Stimulated activated effector memory CD8-positive, alpha-beta T cell treated with anti-CD3 and anti-CD28 coated beads, Interleukin-12 subunit alpha, Interleukin-12 subunit beta, amount 100 ng/mL, for 72 hours (primary cell): ENCODE measurements at regions not wholly inside any gene's neighbourhood (a gene's known extent, or its start where the extent isn't known, plus 50 kb on each side); places are given as distances from the start of the nearest gene placed in this dataset.
"Not testable (repeated sequence)": the region's sequence is repeated elsewhere in the genome, so short reads cannot be mapped to it uniquely, and the experiment has no call there.

ENCODE experiments used
- ATAC-seq: fragments of 150-1000 bp; cut with Tn5 transposase; 2 replicates; pipeline ENCODE4 v1.10.0; 2021
- DNase-seq, 2 donors: peaks; one replicate each; pipeline ENCODE4 v3.0.0; 2021 to 2022; ENCODE audit warnings: low spot score in 2 of 2
- H3K27ac Mint-ChIP-seq: one replicate; pipeline ENCODE4 v1.8.0; 2022; ENCODE audit warnings: mild to moderate bottlenecking, mixed read lengths
- H3K36me3 Mint-ChIP-seq: one replicate; pipeline ENCODE4 v1.8.0; 2022; ENCODE audit warnings: mild to moderate bottlenecking, mixed read lengths
- H3K4me1 Mint-ChIP-seq: one replicate; pipeline ENCODE4 v1.8.0; 2022; ENCODE audit warnings: mixed read lengths
- H3K4me3 Mint-ChIP-seq: one replicate; pipeline ENCODE4 v1.8.0; 2022; ENCODE audit warnings: mild to moderate bottlenecking, mixed read lengths
- H3K9me3 Mint-ChIP-seq: one replicate; pipeline ENCODE4 v1.8.0; 2022; ENCODE audit warnings: mixed read lengths

GRCh38 chr10:117757086-117757720, 214.7 kb downstream of the EMX2 start:
- no peak overlapping the region for H3K4me3 Mint-ChIP-seq
- no peak for DNase-seq
- H3K9me3 Mint-ChIP-seq, result no peaks in the 10 kb centered on the region
- no peak overlapping the region for H3K27ac Mint-ChIP-seq
- H3K4me1 Mint-ChIP-seq, result no peaks in the 10 kb centered on the region
- H3K36me3 Mint-ChIP-seq, result no peaks in the 10 kb centered on the region
- ATAC-seq, result no peak

- Mint-ChIP-seq H3K4me1 (no peaks in the 10 kb centered on the region), H3K36me3 (no peaks in the 10 kb centered on the region), H3K4me3 (no peak overlapping the region), H3K9me3 (peaks cover 3% of the 10 kb centered on the region), H3K27ac (no peak overlapping the region)
- ATAC-seq (no peak), DNase-seq (no peak)
Measured at GRCh38 chr10:117759266-117759665, 216.7 kb downstream of the EMX2 start.

GRCh38 chr10:117761695-117762094, 219.1 kb downstream of the EMX2 start:
- no peak for DNase-seq
- H3K4me1 Mint-ChIP-seq, result no peaks in the 10 kb centered on the region
- H3K9me3 Mint-ChIP-seq, result peaks cover 3% of the 10 kb centered on the region
- no peaks in the 10 kb centered on the region for H3K36me3 Mint-ChIP-seq
- H3K4me3 Mint-ChIP-seq, result no peak overlapping the region
- H3K27ac Mint-ChIP-seq, result no peak overlapping the region
- ATAC-seq, result no peak

GRCh38 chr10:117762126-117762818, 219.7 kb downstream of the EMX2 start:
- H3K27ac Mint-ChIP-seq, result no peak overlapping the region
- no peak overlapping the region for H3K4me3 Mint-ChIP-seq
- no peaks in the 10 kb centered on the region for H3K4me1 Mint-ChIP-seq
- ATAC-seq (no peak), DNase-seq (no peak)
- peaks cover 3% of the 10 kb centered on the region for H3K9me3 Mint-ChIP-seq
- H3K36me3 Mint-ChIP-seq, result no peaks in the 10 kb centered on the region

GRCh38 chr10:117762819-117763172, 220.2 kb downstream of the EMX2 start:
- Mint-ChIP-seq H3K36me3 (no peaks in the 10 kb centered on the region), H3K4me1 (no peaks in the 10 kb centered on the region), H3K9me3 (peaks cover 3% of the 10 kb centered on the region), H3K4me3 (no peak overlapping the region), H3K27ac (no peak overlapping the region)
- no peak for DNase-seq
- ATAC-seq, result no peak

GRCh38 chr10:117763528-117763927, 221.0 kb downstream of the EMX2 start:
- DNase-seq, result no peak
- Mint-ChIP-seq H3K36me3 (no peaks in the 10 kb centered on the region), H3K4me3 (no peak overlapping the region), H3K4me1 (no peaks in the 10 kb centered on the region), H3K27ac (no peak overlapping the region), H3K9me3 (peaks cover 3% of the 10 kb centered on the region)
- ATAC-seq, result no peak

- Mint-ChIP-seq H3K4me3 (no peak overlapping the region), H3K4me1 (no peaks in the 10 kb centered on the region), H3K27ac (no peak overlapping the region), H3K36me3 (no peaks in the 10 kb centered on the region), H3K9me3 (no peaks in the 10 kb centered on the region)
- DNase-seq, result no peak
- ATAC-seq, result no peak
Measured at GRCh38 chr10:117768333-117769042, 225.9 kb downstream of the EMX2 start.

- no peak overlapping the region for H3K27ac Mint-ChIP-seq
- H3K36me3 Mint-ChIP-seq, result no peaks in the 10 kb centered on the region
- no peak overlapping the region for H3K4me3 Mint-ChIP-seq
- DNase-seq, result no peak
- H3K4me1 Mint-ChIP-seq, result no peaks in the 10 kb centered on the region
- H3K9me3 Mint-ChIP-seq, result no peaks in the 10 kb centered on the region
- no peak for ATAC-seq
Measured at GRCh38 chr10:117775526-117775925, 233.0 kb downstream of the EMX2 start.

- H3K36me3 Mint-ChIP-seq, DNase-seq, H3K9me3 Mint-ChIP-seq, H3K4me3 Mint-ChIP-seq, H3K27ac Mint-ChIP-seq, ATAC-seq, H3K4me1 Mint-ChIP-seq: not testable (repeated sequence)
Measured at GRCh38 chr10:117777222-117777621, 234.7 kb downstream of the EMX2 start.

- Mint-ChIP-seq H3K36me3 (no peaks in the 10 kb centered on the region), H3K4me3 (no peak overlapping the region), H3K4me1 (no peaks in the 10 kb centered on the region), H3K27ac (no peak overlapping the region), H3K9me3 (no peaks in the 10 kb centered on the region)
- no peak for DNase-seq
- ATAC-seq, result no peak
Measured at GRCh38 chr10:117778241-117778640, 235.7 kb downstream of the EMX2 start.

- ATAC-seq, result no peak
- Mint-ChIP-seq H3K4me3 (no peak overlapping the region), H3K9me3 (no peaks in the 10 kb centered on the region), H3K36me3 (no peaks in the 10 kb centered on the region), H3K27ac (no peak overlapping the region), H3K4me1 (no peaks in the 10 kb centered on the region)
- no peak for DNase-seq
Measured at GRCh38 chr10:117780411-117780810, 237.9 kb downstream of the EMX2 start.

GRCh38 chr10:117781216-117781831, 238.8 kb downstream of the EMX2 start:
- no peaks in the 10 kb centered on the region for H3K4me1 Mint-ChIP-seq
- H3K36me3 Mint-ChIP-seq, result no peaks in the 10 kb centered on the region
- H3K9me3 Mint-ChIP-seq, result no peaks in the 10 kb centered on the region
- ATAC-seq (no peak), DNase-seq (no peak)
- no peak overlapping the region for H3K4me3 Mint-ChIP-seq
- H3K27ac Mint-ChIP-seq, result no peak overlapping the region

GRCh38 chr10:117782276-117782675, 239.7 kb downstream of the EMX2 start:
- Mint-ChIP-seq H3K36me3 (no peaks in the 10 kb centered on the region), H3K27ac (no peak overlapping the region), H3K4me3 (no peak overlapping the region), H3K4me1 (no peaks in the 10 kb centered on the region), H3K9me3 (no peaks in the 10 kb centered on the region)
- DNase-seq (no peak), ATAC-seq (no peak)

GRCh38 chr10:117783698-117784395, 241.3 kb downstream of the EMX2 start:
- Mint-ChIP-seq H3K4me1 (no peaks in the 10 kb centered on the region), H3K36me3 (no peaks in the 10 kb centered on the region), H3K9me3 (no peaks in the 10 kb centered on the region), H3K4me3 (no peak overlapping the region), H3K27ac (no peak overlapping the region)
- DNase-seq (no peak), ATAC-seq (no peak)

- Mint-ChIP-seq H3K4me3 (no peak overlapping the region), H3K27ac (no peak overlapping the region), H3K4me1 (no peaks in the 10 kb centered on the region), H3K36me3 (no peaks in the 10 kb centered on the region), H3K9me3 (no peaks in the 10 kb centered on the region)
- ATAC-seq (no peak), DNase-seq (no peak)
Measured at GRCh38 chr10:117784776-117785175, 242.2 kb downstream of the EMX2 start.
